ENCODE measurements at regions not wholly inside any gene's neighbourhood (a gene's known extent, or its start where the extent isn't known, plus 50 kb on each side); places are given as distances from the start of the nearest gene placed in this dataset.

DNA sequence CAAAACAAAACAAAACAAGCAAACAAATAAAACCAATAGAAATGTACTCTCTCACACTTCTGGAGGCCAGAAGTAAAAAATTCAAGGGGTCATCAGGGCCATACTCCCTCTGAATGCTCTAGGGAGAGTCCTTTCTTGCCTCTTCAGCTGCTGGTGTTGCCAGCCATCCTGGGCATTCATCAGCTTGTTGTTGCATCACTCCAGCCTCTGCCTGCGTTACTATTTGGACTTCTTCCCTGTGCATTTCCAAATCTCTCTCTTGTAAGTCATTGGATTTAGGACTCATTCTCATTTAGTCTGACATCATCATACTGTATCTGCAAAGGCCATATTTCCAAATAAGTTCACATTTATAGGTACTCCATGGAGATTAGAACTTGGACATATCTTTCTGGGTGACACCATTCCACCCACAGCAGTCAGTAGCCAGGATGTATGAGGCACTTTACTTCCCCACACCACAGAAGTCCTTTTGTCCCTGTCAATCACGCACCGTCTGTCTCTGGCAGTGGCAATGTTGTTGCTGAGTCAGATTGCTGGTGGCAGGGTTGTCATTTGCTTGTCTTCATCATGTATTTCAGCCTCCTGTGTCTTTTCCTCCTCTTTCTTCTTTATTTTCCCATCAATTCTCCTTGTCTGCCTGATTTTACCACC lies 151.0 kb upstream of the KCNJ6 start:
- DNase-seq (ENCODE audit: extremely low spot score in 2 of 2): no peak
- Histone ChIP-seq H3K9me3 (no peaks in the 10 kb centered on the region), H3K27me3 (no peaks in the 10 kb centered on the region), H3K4me3 (no peak overlapping the region), H3K27ac (no peak overlapping the region), H3K4me1 (no peaks in the 10 kb centered on the region), H3K36me3 (no peaks in the 10 kb centered on the region)
- intact Hi-C loops (cut with DNase I): no loop called here
- TF ChIP-seq POLR2AphosphoS5 (IDR thresholded peaks at IDR 0.05; ENCODE audit: insufficient read depth in 1 of 2, low read depth in 1 of 2) (no peak), CTCF (IDR thresholded peaks at IDR 0.05) (no peak), POLR2A (IDR thresholded peaks at IDR 0.05) (no peak)

DNA sequence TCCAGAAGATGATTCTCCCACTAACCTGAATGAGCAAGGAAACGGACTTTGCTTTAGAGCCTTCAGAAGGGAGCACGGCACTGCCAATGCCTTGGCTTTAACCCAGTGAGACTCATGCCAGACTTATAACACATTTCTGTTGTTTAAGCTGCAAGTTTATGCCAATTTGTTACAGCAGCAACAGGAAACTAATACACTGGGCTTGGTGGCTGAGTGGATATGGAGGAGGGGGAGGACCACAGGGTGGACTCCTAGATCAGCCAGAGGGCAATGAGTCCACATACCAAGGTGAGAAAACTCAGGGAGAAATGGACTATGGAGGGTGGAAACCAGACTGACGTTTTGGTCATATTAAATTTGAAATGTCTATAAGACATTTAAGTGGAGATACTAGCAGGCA lies 156.2 kb upstream of the KCNJ6 start:
- no peak for DNase-seq (ENCODE audit: extremely low spot score in 2 of 2)
- no peaks in the 10 kb centered on the region for H3K4me1 ChIP-seq
- H3K27ac ChIP-seq: no peak overlapping the region
- no peaks in the 10 kb centered on the region for H3K36me3 ChIP-seq
- intact Hi-C loops (cut with DNase I): no loop called here
- H3K4me3 ChIP-seq: no peak overlapping the region
- TF ChIP-seq CTCF (IDR thresholded peaks at IDR 0.05) (no peak), POLR2A (IDR thresholded peaks at IDR 0.05) (no peak), POLR2AphosphoS5 (IDR thresholded peaks at IDR 0.05; ENCODE audit: insufficient read depth in 1 of 2, low read depth in 1 of 2) (no peak)
- no peaks in the 10 kb centered on the region for H3K27me3 ChIP-seq
- no peaks in the 10 kb centered on the region for H3K9me3 ChIP-seq

- H3K9me3 ChIP-seq: no peaks in the 10 kb centered on the region
- no peak for TF ChIP-seq POLR2A (IDR thresholded peaks at IDR 0.05)
- TF ChIP-seq POLR2AphosphoS5 (IDR thresholded peaks at IDR 0.05; ENCODE audit: insufficient read depth in 1 of 2, low read depth in 1 of 2): no peak
- TF ChIP-seq CTCF (IDR thresholded peaks at IDR 0.05): no peak
- H3K4me3 ChIP-seq: no peak overlapping the region
- H3K4me1 ChIP-seq: no peaks in the 10 kb centered on the region
- DNase-seq (ENCODE audit: extremely low spot score in 2 of 2): no peak
- H3K27me3 ChIP-seq: no peaks in the 10 kb centered on the region
- H3K36me3 ChIP-seq: no peaks in the 10 kb centered on the region
- no peak overlapping the region for H3K27ac ChIP-seq
- intact Hi-C loops (cut with DNase I): no loop called here
Observed at GRCh38 chr21:38075833-38076587, 159.8 kb upstream of the KCNJ6 start.

GRCh38 chr21:38077569-38077968 lies 161.3 kb upstream of the KCNJ6 start:
- no peak overlapping the region for H3K27ac ChIP-seq
- H3K36me3 ChIP-seq: no peaks in the 10 kb centered on the region
- no peaks in the 10 kb centered on the region for H3K27me3 ChIP-seq
- intact Hi-C loops (cut with DNase I): no loop called here
- DNase-seq (ENCODE audit: extremely low spot score in 2 of 2): no peak
- H3K4me3 ChIP-seq: no peak overlapping the region
- no peaks in the 10 kb centered on the region for H3K9me3 ChIP-seq
- TF ChIP-seq POLR2A (IDR thresholded peaks at IDR 0.05) (no peak), CTCF (IDR thresholded peaks at IDR 0.05) (no peak), POLR2AphosphoS5 (IDR thresholded peaks at IDR 0.05; ENCODE audit: insufficient read depth in 1 of 2, low read depth in 1 of 2) (no peak)
- no peaks in the 10 kb centered on the region for H3K4me1 ChIP-seq

GRCh38 chr21:38080888-38081287 lies 164.6 kb upstream of the KCNJ6 start:
- no peak for DNase-seq (ENCODE audit: extremely low spot score in 2 of 2)
- Histone ChIP-seq H3K36me3 (no peaks in the 10 kb centered on the region), H3K4me3 (no peak overlapping the region), H3K4me1 (no peaks in the 10 kb centered on the region), H3K9me3 (no peaks in the 10 kb centered on the region), H3K27ac (no peak overlapping the region), H3K27me3 (no peaks in the 10 kb centered on the region)
- TF ChIP-seq CTCF (IDR thresholded peaks at IDR 0.05): no peak
- no peak for TF ChIP-seq POLR2A (IDR thresholded peaks at IDR 0.05)
- no peak for TF ChIP-seq POLR2AphosphoS5 (IDR thresholded peaks at IDR 0.05; ENCODE audit: insufficient read depth in 1 of 2, low read depth in 1 of 2)
- intact Hi-C loops (cut with DNase I): no loop called here
